ENCODE measurements at regions not wholly inside any gene's neighbourhood (a gene's known extent, or its start where the extent isn't known, plus 50 kb on each side); places are given as distances from the start of the nearest gene placed in this dataset.

DNA sequence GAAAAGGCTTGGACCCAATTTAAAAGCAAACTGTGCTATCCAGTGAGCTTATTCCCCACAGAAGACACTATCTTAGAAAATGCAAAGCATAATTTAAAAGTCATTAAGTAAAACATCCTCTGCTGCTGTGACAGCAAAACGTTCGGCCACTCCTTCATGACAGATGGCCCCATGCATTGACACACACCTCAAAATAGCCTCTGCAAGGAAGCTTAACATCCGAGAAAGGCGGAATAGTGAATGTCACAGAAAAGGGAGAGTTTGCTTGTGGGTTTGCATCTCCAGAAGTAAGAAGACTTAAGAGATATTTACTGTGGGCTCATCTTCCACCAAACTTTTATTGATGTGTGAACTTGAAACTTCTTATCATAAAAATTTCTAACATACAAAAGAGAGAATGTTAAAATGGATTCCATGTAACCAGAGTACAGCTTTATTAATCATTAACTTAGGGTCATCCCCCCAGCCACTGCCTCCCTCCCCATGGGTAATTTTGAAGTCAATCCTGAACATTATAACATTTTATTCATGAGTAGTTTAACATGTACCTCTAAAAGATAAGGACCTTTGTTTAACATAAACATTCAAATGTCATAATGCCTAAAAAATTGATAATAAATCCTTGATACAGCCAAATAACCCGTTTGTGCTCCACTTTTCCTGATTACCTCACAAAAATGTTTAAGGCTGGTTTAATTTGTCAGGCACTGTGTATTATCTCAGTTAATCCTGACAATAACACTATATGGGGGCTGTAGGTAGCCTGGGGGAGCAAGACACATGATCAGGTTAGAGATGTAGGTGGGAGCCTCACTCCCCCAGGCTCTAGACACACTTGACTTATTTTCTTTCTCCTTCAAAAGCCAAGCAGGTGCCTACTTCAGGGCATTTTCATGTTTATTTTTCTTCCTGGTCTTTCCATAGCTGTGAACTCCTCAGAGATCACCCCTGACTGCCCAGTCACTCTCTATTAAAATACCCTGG is 119.7 kb upstream of the TMCC3 start:
- no peaks in the 10 kb centered on the region for H3K36me3 ChIP-seq (ENCODE audit: control insufficient read depth, insufficient read depth, low read length)
- no peak overlapping the region for H3K4me3 ChIP-seq (ENCODE audit: low read length)
- H3K27me3 ChIP-seq (ENCODE audit: control insufficient read depth, insufficient read depth, low read length): no peaks in the 10 kb centered on the region
- no peaks in the 10 kb centered on the region for H3K4me1 ChIP-seq (ENCODE audit: control insufficient read depth, insufficient read depth, low read length)
- H3K9ac ChIP-seq (ENCODE audit: low read length): no peak overlapping the region
- no peak overlapping the region for H3K27ac ChIP-seq (ENCODE audit: low read depth, low read length)

DNA sequence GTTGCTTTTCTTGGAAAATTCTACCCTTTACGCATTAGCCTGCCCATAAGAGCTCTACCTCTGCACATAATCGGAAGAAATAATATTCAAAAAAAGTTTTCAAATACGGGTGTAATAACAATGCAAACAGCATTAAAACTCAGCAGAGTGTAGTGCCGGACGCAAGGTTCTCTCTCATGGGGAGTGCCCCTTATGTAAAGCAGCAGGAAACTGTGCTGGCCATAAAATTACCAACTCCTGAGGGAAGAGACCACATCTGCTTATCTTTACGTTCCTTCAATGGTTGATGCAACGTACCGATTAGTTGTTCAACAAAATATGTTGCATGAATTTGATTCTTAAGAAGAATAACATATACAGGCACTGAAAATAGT is 118.7 kb upstream of the TMCC3 start:
- Histone ChIP-seq H3K9ac (ENCODE audit: low read length) (no peak overlapping the region), H3K4me3 (ENCODE audit: low read length) (no peak overlapping the region), H3K27me3 (ENCODE audit: control insufficient read depth, insufficient read depth, low read length) (no peaks in the 10 kb centered on the region), H3K27ac (ENCODE audit: low read depth, low read length) (no peak overlapping the region), H3K36me3 (ENCODE audit: control insufficient read depth, insufficient read depth, low read length) (no peaks in the 10 kb centered on the region), H3K4me1 (ENCODE audit: control insufficient read depth, insufficient read depth, low read length) (no peaks in the 10 kb centered on the region)

DNA sequence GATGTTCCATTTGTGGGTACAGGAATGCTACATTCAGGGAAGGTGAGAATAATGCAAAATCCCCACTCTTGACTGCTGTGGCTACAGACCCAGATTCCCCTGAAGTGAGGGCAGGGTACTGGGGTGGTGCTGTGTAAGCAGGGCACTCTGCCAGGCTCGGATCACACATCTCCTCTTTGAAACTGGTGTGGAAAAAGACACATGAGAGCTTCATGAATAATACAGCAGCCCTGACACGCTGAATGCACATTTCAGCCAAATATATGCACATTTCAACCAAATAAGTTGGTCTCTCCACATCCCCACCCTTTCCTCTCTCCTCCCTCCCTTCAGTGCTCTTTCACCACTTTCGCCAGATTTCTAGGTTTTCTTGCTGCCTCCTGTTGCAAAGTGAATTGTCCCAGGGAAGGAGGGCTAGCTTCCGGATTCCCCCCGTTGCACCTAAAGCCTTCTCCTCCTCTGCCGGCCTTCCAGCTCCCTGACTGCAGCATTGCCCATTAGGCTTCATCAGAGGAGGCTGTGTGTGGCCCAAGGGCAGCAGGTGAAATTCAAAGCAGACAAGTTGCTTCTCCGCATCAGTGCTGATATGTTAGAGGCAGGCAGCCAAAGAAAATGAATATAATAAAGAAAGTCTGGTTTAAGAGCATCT is 118.2 kb upstream of the TMCC3 start:
- no peak overlapping the region for H3K4me3 ChIP-seq (ENCODE audit: low read length)
- no peaks in the 10 kb centered on the region for H3K4me1 ChIP-seq (ENCODE audit: control insufficient read depth, insufficient read depth, low read length)
- no peaks in the 10 kb centered on the region for H3K36me3 ChIP-seq (ENCODE audit: control insufficient read depth, insufficient read depth, low read length)
- no peaks in the 10 kb centered on the region for H3K27me3 ChIP-seq (ENCODE audit: control insufficient read depth, insufficient read depth, low read length)
- H3K27ac ChIP-seq (ENCODE audit: low read depth, low read length): no peak overlapping the region
- no peak overlapping the region for H3K9ac ChIP-seq (ENCODE audit: low read length)

DNA sequence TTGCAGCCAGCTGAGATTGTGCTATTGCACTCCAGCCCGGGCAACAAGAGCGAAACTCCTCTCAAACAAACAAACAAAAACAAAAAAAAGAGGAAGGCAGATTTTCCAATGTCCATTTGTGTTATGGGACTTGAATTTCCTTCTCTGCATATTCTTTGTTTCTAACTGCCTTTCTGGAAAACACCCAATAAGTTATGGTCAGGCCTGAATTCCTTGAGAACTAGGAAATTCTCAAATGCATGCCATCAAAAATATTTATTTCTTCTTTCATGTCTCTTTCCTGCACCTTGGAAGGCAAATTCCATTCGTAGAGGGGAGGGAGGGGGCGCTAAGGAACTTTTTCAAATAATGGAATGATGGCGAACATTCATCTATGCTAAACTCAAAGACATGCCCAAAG is 117.6 kb upstream of the TMCC3 start:
- no peaks in the 10 kb centered on the region for H3K36me3 ChIP-seq (ENCODE audit: control insufficient read depth, insufficient read depth, low read length)
- no peak overlapping the region for H3K4me3 ChIP-seq (ENCODE audit: low read length)
- no peaks in the 10 kb centered on the region for H3K27me3 ChIP-seq (ENCODE audit: control insufficient read depth, insufficient read depth, low read length)
- H3K4me1 ChIP-seq (ENCODE audit: control insufficient read depth, insufficient read depth, low read length): no peaks in the 10 kb centered on the region
- H3K9ac ChIP-seq (ENCODE audit: low read length): no peak overlapping the region
- H3K27ac ChIP-seq (ENCODE audit: low read depth, low read length): no peak overlapping the region

DNA sequence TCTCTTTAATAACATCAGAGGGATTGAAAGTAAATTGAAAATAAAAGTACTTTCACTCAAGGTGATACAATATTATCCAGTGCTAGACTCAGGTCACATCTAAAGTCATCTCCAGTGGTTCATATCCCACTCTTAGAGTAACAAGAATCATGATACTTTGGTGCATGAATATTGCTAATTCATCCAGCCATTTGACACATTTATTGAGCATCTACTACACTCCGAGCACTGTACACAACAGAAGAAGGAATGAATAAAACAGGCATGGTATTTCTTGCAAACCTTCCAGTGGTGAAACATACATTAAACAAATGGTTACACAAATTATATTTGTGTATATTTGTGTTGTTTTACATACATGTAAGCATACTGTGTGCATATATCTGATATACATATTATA is 116.0 kb upstream of the TMCC3 start:
- Histone ChIP-seq H3K9ac (ENCODE audit: low read length) (no peak overlapping the region), H3K27ac (ENCODE audit: low read depth, low read length) (no peak overlapping the region), H3K36me3 (ENCODE audit: control insufficient read depth, insufficient read depth, low read length) (no peaks in the 10 kb centered on the region), H3K4me3 (ENCODE audit: low read length) (no peak overlapping the region), H3K4me1 (ENCODE audit: control insufficient read depth, insufficient read depth, low read length) (no peaks in the 10 kb centered on the region), H3K27me3 (ENCODE audit: control insufficient read depth, insufficient read depth, low read length) (no peaks in the 10 kb centered on the region)

DNA sequence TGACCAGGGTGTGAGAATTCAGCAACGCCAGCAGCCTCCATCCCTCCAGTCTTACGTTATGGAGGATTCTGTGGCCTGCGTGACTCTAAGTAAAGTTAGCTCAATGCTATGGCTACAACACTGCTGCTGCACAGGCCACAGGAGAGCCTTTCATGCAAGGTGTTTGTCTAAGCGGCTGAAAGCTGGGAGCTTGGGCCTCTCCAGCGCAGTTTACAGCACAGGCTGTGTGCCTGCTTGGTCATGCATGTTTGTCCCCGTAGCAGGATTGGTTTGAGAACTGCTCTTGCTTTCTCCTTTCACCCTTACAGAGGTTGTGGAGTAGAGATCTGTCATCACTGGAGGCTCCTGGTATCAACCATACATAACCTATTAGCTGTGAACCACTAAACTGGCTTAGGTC is 113.1 kb upstream of the TMCC3 start:
- no peak overlapping the region for H3K27ac ChIP-seq (ENCODE audit: low read depth, low read length)
- H3K36me3 ChIP-seq (ENCODE audit: control insufficient read depth, insufficient read depth, low read length): no peaks in the 10 kb centered on the region
- no peaks in the 10 kb centered on the region for H3K4me1 ChIP-seq (ENCODE audit: control insufficient read depth, insufficient read depth, low read length)
- H3K9ac ChIP-seq (ENCODE audit: low read length): no peak overlapping the region
- no peaks in the 10 kb centered on the region for H3K27me3 ChIP-seq (ENCODE audit: control insufficient read depth, insufficient read depth, low read length)
- H3K4me3 ChIP-seq (ENCODE audit: low read length): no peak overlapping the region

DNA sequence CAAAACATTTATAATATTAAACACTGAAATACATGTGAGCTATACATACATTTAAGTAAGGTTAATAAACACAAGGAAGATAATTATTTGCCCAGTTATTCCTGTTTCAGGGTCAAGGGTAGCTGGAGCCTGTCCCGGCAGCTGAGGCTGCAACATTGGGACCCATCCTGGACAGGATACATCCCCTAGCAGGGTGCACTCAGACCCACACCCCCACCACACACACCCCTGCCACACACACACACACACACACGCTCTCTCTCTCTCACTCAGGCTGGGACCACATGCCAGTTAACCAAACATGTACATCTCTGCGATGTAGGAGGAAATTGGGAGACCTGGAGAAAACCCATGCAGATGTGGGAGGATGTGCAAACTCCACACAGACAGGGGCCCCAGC is 112.6 kb upstream of the TMCC3 start:
- H3K27me3 ChIP-seq (ENCODE audit: control insufficient read depth, insufficient read depth, low read length): no peaks in the 10 kb centered on the region
- no peak overlapping the region for H3K27ac ChIP-seq (ENCODE audit: low read depth, low read length)
- H3K9ac ChIP-seq (ENCODE audit: low read length): no peak overlapping the region
- H3K4me3 ChIP-seq (ENCODE audit: low read length): no peak overlapping the region
- no peaks in the 10 kb centered on the region for H3K36me3 ChIP-seq (ENCODE audit: control insufficient read depth, insufficient read depth, low read length)
- H3K4me1 ChIP-seq (ENCODE audit: control insufficient read depth, insufficient read depth, low read length): no peaks in the 10 kb centered on the region

DNA sequence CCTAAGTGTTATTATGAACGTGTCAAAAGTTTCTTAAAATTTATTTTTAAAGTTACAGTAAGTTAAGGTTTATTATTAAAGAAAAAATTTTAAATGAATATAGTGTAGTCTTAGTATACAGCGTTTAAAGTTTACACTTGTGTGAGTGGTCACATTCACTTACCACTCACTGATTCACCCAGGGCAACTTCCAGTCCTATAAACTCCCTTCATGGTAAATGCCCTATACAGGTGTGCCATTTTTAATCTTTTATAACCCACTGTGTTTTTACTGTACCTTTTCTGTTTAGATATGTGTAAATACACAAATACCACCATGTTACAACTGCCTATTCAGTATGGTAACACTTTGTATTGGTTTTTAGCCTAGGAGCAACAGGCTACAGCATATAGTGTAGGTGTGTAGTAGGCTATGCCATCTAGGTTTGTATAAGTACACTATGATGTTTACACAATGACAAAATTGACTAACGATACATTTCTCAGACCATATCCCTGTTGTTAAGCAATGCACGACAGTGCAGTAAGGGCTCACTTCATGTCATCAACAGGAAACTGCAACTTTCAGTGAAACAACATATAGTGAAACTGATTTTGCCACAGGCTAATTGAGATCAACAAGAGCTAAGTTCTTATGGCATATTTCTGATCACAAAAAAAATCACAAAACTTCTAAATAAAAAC is 112.0 kb upstream of the TMCC3 start:
- Histone ChIP-seq H3K4me3 (ENCODE audit: low read length) (no peak overlapping the region), H3K27me3 (ENCODE audit: control insufficient read depth, insufficient read depth, low read length) (no peaks in the 10 kb centered on the region), H3K36me3 (ENCODE audit: control insufficient read depth, insufficient read depth, low read length) (no peaks in the 10 kb centered on the region), H3K4me1 (ENCODE audit: control insufficient read depth, insufficient read depth, low read length) (no peaks in the 10 kb centered on the region), H3K27ac (ENCODE audit: low read depth, low read length) (no peak overlapping the region), H3K9ac (ENCODE audit: low read length) (no peak overlapping the region)

DNA sequence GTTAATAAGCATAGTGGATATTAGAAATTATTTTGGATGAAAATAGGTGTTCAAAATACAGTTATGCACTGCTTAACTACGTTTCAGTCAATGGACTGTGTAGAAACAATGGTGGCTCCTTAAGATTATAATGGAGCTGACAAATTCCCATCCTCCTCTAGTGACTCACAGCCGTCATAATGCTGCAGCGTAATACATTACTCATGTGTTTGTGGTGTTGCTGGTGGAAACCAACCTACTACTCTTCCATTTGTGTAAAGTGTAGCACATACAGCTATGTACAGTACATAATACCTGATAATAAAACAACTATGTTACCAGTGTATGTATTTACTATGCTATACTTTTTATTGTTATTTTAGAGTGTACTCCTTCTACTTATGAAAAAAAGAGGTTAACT is 111.2 kb upstream of the TMCC3 start:
- Histone ChIP-seq H3K36me3 (ENCODE audit: control insufficient read depth, insufficient read depth, low read length) (no peaks in the 10 kb centered on the region), H3K27ac (ENCODE audit: low read depth, low read length) (no peak overlapping the region), H3K27me3 (ENCODE audit: control insufficient read depth, insufficient read depth, low read length) (no peaks in the 10 kb centered on the region), H3K4me1 (ENCODE audit: control insufficient read depth, insufficient read depth, low read length) (no peaks in the 10 kb centered on the region), H3K4me3 (ENCODE audit: low read length) (no peak overlapping the region), H3K9ac (ENCODE audit: low read length) (no peak overlapping the region)

DNA sequence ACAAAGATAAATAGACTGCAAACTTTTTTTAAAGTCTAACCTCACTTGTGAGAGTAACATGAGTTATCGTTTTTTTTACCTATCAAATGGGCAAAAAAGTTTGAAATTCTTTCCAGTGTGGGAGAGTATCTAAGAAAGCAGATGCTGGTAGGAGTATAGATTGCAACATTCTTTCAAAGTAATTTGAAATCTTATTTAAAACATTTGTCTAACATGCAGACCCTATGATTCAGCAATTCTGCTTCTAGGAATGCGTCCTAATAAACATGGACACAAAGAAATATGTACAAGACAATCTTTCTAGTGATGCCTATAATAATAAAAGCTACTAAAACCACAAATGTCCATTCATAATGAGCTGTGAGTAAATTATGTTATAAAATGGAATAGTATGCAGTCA is 110.4 kb upstream of the TMCC3 start:
- H3K9ac ChIP-seq (ENCODE audit: low read length): no peak overlapping the region
- no peaks in the 10 kb centered on the region for H3K4me1 ChIP-seq (ENCODE audit: control insufficient read depth, insufficient read depth, low read length)
- H3K27ac ChIP-seq (ENCODE audit: low read depth, low read length): no peak overlapping the region
- H3K27me3 ChIP-seq (ENCODE audit: control insufficient read depth, insufficient read depth, low read length): no peaks in the 10 kb centered on the region
- no peak overlapping the region for H3K4me3 ChIP-seq (ENCODE audit: low read length)
- no peaks in the 10 kb centered on the region for H3K36me3 ChIP-seq (ENCODE audit: control insufficient read depth, insufficient read depth, low read length)

DNA sequence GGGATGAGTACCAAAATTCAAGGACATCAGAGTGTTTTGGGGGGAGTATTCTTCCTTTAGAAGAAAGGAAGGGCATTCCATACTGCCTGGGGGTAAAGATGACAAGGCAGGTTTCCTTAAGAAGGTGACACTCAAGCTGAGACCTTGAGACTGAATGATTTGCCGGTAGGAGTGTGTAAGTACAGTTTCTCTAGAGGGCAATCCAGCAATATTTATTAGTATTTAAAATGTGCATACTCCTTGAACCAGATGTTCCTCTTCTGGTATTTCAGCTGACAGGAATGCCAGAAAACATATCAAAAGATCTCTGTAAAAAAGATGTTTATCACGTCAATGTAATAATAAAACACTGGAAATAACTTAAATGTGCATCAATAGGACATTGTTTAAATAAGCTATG is 106.4 kb upstream of the TMCC3 start:
- Histone ChIP-seq H3K4me1 (ENCODE audit: control insufficient read depth, insufficient read depth, low read length) (no peaks in the 10 kb centered on the region), H3K36me3 (ENCODE audit: control insufficient read depth, insufficient read depth, low read length) (no peaks in the 10 kb centered on the region), H3K27ac (ENCODE audit: low read depth, low read length) (no peak overlapping the region), H3K4me3 (ENCODE audit: low read length) (no peak overlapping the region), H3K27me3 (ENCODE audit: control insufficient read depth, insufficient read depth, low read length) (no peaks in the 10 kb centered on the region), H3K9ac (ENCODE audit: low read length) (no peak overlapping the region)

DNA sequence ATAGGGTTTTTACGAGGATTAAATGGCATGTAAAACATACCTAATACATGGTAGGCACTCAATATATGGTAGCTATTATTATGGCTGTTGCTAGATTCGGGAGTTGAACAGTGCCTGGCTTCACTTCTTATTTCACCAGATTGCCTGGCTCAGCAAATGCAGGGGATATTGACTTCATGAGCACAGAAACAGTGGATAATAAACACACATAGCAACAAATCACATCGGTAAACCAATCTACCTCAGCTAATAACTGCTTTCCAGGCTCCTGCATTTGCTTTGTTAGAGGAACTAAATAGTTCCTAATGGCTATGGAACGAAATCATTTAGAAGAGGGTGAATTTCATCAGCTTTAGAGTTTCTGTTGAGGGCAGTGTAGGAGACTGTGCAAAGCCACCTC is 105.2 kb upstream of the TMCC3 start:
- H3K9ac ChIP-seq (ENCODE audit: low read length): no peak overlapping the region
- H3K4me3 ChIP-seq (ENCODE audit: low read length): no peak overlapping the region
- no peaks in the 10 kb centered on the region for H3K4me1 ChIP-seq (ENCODE audit: control insufficient read depth, insufficient read depth, low read length)
- no peaks in the 10 kb centered on the region for H3K27me3 ChIP-seq (ENCODE audit: control insufficient read depth, insufficient read depth, low read length)
- H3K36me3 ChIP-seq (ENCODE audit: control insufficient read depth, insufficient read depth, low read length): no peaks in the 10 kb centered on the region
- H3K27ac ChIP-seq (ENCODE audit: low read depth, low read length): no peak overlapping the region
